H1 (cell line): ENCODE measurements at regions not wholly inside any gene's neighbourhood (a gene's known extent, or its start where the extent isn't known, plus 50 kb on each side); places are given as distances from the start of the nearest gene placed in this dataset.

Experiments used
- CTCF ChIA-PET: fragments of 300-600 bp; sonication (Branson Sonifier 250); formaldehyde crosslinking; loops from one replicate; lab custom pipeline; 2021; ENCODE audit not compliant: partially characterized antibody; lab: Charles Lee
- POLR2A ChIA-PET: fragments of 300-600 bp; sonication (Branson Sonifier 250); formaldehyde crosslinking; loops from one replicate; lab custom pipeline; 2021; ENCODE audit warnings: inconsistent platforms; ENCODE audit not compliant: partially characterized antibody; lab: Charles Lee
- DNase-seq, 2 experiments: peaks; one replicate each; pipeline versions ENCODE4 v3.0.0 to v3.0.0-alpha.2; 2010 to 2022; ENCODE audit warnings: low spot score in 2 of 2, low read depth in 1 of 2, mixed read lengths in 1 of 2
- FAIRE-seq: peaks from 2 replicates; lab custom pipeline; 2011; peaks lifted over from hg19 to GRCh38; lab: Jason Lieb, UNC
- H2AFZ ChIP-seq: 2 replicates; pipeline ENCODE4 v1.8.1; 2012; ENCODE audit warnings: low read length, inconsistent platforms
- H2AK5ac ChIP-seq: 2 replicates; pipeline ENCODE4 v1.6.1; 2013; ENCODE audit warnings: low read depth, low read length
- H2BK120ac ChIP-seq: replicated peaks from 2 replicates; pipeline ENCODE3; 2013; ENCODE audit warnings: low read depth, low read length, inconsistent platforms
- H2BK12ac ChIP-seq: 2 replicates; pipeline ENCODE4 v1.6.1; 2013; ENCODE audit warnings: low read depth, low read length
- H2BK15ac ChIP-seq: 2 replicates; pipeline ENCODE4 v1.6.1; 2013; ENCODE audit warnings: low read length
- H2BK20ac ChIP-seq: 2 replicates; pipeline ENCODE4 v1.6.1; 2013; ENCODE audit warnings: low read length
- H2BK5ac ChIP-seq: 2 replicates; pipeline ENCODE4 v1.6.1; 2013; ENCODE audit warnings: low read depth, low read length
- H3K14ac ChIP-seq: 2 replicates; pipeline ENCODE4 v1.6.1; 2013; ENCODE audit warnings: inconsistent platforms; ENCODE audit not compliant: insufficient read length
- H3K18ac ChIP-seq: 2 replicates; pipeline ENCODE4 v1.6.1; 2013; ENCODE audit warnings: low read length; ENCODE audit errors: extremely low read depth
- H3K23ac ChIP-seq: 2 replicates; pipeline ENCODE4 v1.6.1; 2013; ENCODE audit warnings: inconsistent platforms; ENCODE audit not compliant: insufficient read length
- H3K23me2 ChIP-seq: 2 replicates; pipeline ENCODE4 v1.6.1; 2013; ENCODE audit warnings: low read depth, low read length
- H3K27ac ChIP-seq: 2 replicates; pipeline ENCODE4 v1.6.1; 2011; ENCODE audit warnings: low read depth, low read length, inconsistent platforms
- H3K27me3 ChIP-seq, 4 experiments: replicated peaks in 1 of 4; 1 replicate in 1 of 4; 2 replicates in 3 of 4; pipeline versions ENCODE4 v1.6.1 to v1.8.1; 2011 to 2013; ENCODE audit warnings: low read length in 3 of 4, mild to moderate bottlenecking in 3 of 4, inconsistent platforms in 2 of 4, mixed read lengths in 2 of 4, moderate library complexity in 1 of 4; ENCODE audit not compliant: control insufficient read depth in 3 of 4, insufficient read depth in 3 of 4; ENCODE audit errors: extremely low read depth in 1 of 4
- H3K36me3 ChIP-seq, 4 experiments: 2 replicates each; pipeline versions ENCODE4 v1.6.1 to v1.8.1; 2011 to 2013; ENCODE audit warnings: mild to moderate bottlenecking in 4 of 4, low read length in 3 of 4, moderate library complexity in 2 of 4, control low read depth in 1 of 4, inconsistent platforms in 1 of 4; ENCODE audit not compliant: insufficient read depth in 4 of 4, control insufficient read depth in 2 of 4
- H3K4ac ChIP-seq: replicated peaks from 2 replicates; pipeline ENCODE3; 2013; ENCODE audit warnings: low read length, low read depth, mixed read lengths, inconsistent platforms; ENCODE audit not compliant: insufficient read length
- H3K4me1 ChIP-seq, 4 experiments: replicated peaks in 1 of 4; 1 replicate in 1 of 4; 2 replicates in 3 of 4; pipeline versions ENCODE4 v1.6.1 to v1.8.1; 2011 to 2013; ENCODE audit warnings: low read length in 3 of 4, inconsistent platforms in 2 of 4, mixed read lengths in 1 of 4; ENCODE audit not compliant: insufficient read depth in 4 of 4, control insufficient read depth in 3 of 4
- H3K4me2 ChIP-seq, 2 experiments: 2 replicates each; pipeline versions ENCODE4 v1.6.1 to v1.8.1; 2011 to 2013; ENCODE audit warnings: low read depth in 2 of 2, low read length in 2 of 2, control low read depth in 1 of 2, inconsistent platforms in 1 of 2, mild to moderate bottlenecking in 1 of 2; ENCODE audit not compliant: insufficient read depth in 1 of 2
- H3K4me3 ChIP-seq, 4 experiments: fragments of 200-600, 300-600 bp in 1 of 4; sonication (generic), shearing (Covaris generic), sonication (Bioruptor Twin) in 1 of 4; 2 replicates each; pipeline versions ENCODE4 v1.5.1 to v1.8.1; 2011 to 2016; ENCODE audit warnings: low read length in 4 of 4, low read depth in 3 of 4, control low read depth in 2 of 4, inconsistent platforms in 2 of 4, mild to moderate bottlenecking in 2 of 4, mixed read lengths in 1 of 4, moderate library complexity in 1 of 4; ENCODE audit not compliant: insufficient read depth in 2 of 4; ENCODE audit errors: extremely low read depth in 1 of 4
- H3K56ac ChIP-seq: replicated peaks from 2 replicates; pipeline ENCODE3; 2013; ENCODE audit warnings: low read depth, mild to moderate bottlenecking, mixed read lengths, low read length, inconsistent platforms; ENCODE audit not compliant: insufficient read length
- H3K79me1 ChIP-seq: 2 replicates; pipeline ENCODE4 v1.6.1; 2013; ENCODE audit warnings: low read depth, low read length, control low read depth
- H3K79me2 ChIP-seq, 2 experiments: 2 replicates each; pipeline versions ENCODE4 v1.6.1 to v1.8.1; 2012 to 2013; ENCODE audit warnings: low read length in 2 of 2, mild to moderate bottlenecking in 2 of 2, inconsistent platforms in 1 of 2; ENCODE audit not compliant: insufficient read depth in 2 of 2, control insufficient read depth in 1 of 2
- H3K9ac ChIP-seq, 4 experiments: replicated peaks in 1 of 4; 1 replicate in 1 of 4; 2 replicates in 3 of 4; pipeline versions ENCODE4 v1.6.1 to v1.8.1; 2011 to 2013; ENCODE audit warnings: low read depth in 3 of 4, low read length in 3 of 4, control low read depth in 2 of 4, mild to moderate bottlenecking in 2 of 4, moderate library complexity in 2 of 4, inconsistent platforms in 1 of 4; ENCODE audit errors: extremely low read depth in 1 of 4
- H3K9me3 ChIP-seq, 2 experiments: 2 replicates each; pipeline versions ENCODE4 v1.6.1 to v1.8.1; 2012 to 2013; ENCODE audit warnings: mild to moderate bottlenecking in 2 of 2, moderate library complexity in 2 of 2, control low read depth in 1 of 2, inconsistent platforms in 1 of 2, low read depth in 1 of 2, low read length in 1 of 2, mixed read lengths in 1 of 2; ENCODE audit not compliant: insufficient read depth in 2 of 2
- H4K20me1 ChIP-seq, 2 experiments: replicated peaks in 1 of 2; 2 replicates each; pipeline versions ENCODE3 to v1.8.1; 2011 to 2013; ENCODE audit warnings: inconsistent platforms in 2 of 2, low read length in 2 of 2, mild to moderate bottlenecking in 1 of 2; ENCODE audit not compliant: insufficient read depth in 2 of 2, control insufficient read depth in 1 of 2
- H4K5ac ChIP-seq: 2 replicates; pipeline ENCODE4 v1.6.1; 2013; ENCODE audit warnings: low read length, low read depth, mixed read lengths, inconsistent platforms; ENCODE audit not compliant: insufficient read length
- H4K8ac ChIP-seq: 2 replicates; pipeline ENCODE4 v1.8.0; 2013; ENCODE audit warnings: mild to moderate bottlenecking, moderate library complexity, low read length, inconsistent platforms; ENCODE audit not compliant: insufficient read depth; ENCODE audit errors: extremely low read depth
- H4K91ac ChIP-seq: replicated peaks from 2 replicates; pipeline ENCODE3; 2013; ENCODE audit warnings: low read length, mixed read lengths, inconsistent platforms; ENCODE audit not compliant: insufficient read length
- CBX5 ChIP-seq: fragments of 300-800, 300-1000 bp; sonication (generic); IDR thresholded peaks from 2 replicates; pipeline ENCODE4 v1.7.1; 2016; ENCODE audit warnings: antibody characterized with exemption, low read length, low read depth
- EP300 ChIP-seq, 2 experiments: IDR thresholded peaks; 1 replicate in 1 of 2; 2 replicates in 1 of 2; pipeline ENCODE4 v1.6.1; 2011 to 2012; ENCODE audit warnings: low read depth in 2 of 2, low read length in 2 of 2, mild to moderate bottlenecking in 2 of 2, borderline replicate concordance in 1 of 2, inconsistent platforms in 1 of 2, moderate library complexity in 1 of 2
- GABPA ChIP-seq: IDR thresholded peaks from 2 replicates; pipeline ENCODE4 v1.6.1; 2011; ENCODE audit warnings: mild to moderate bottlenecking, low read length, moderate library complexity, borderline replicate concordance; ENCODE audit not compliant: insufficient read depth
- HDAC2 ChIP-seq, 2 experiments: fragments of 300-600 bp in 1 of 2; sonication (generic) in 1 of 2; IDR thresholded peaks; 2 replicates each; pipeline ENCODE4 v1.6.1; 2011 to 2012; ENCODE audit warnings: low read depth in 2 of 2, low read length in 2 of 2, mild to moderate bottlenecking in 2 of 2, moderate library complexity in 2 of 2, borderline replicate concordance in 1 of 2, inconsistent platforms in 1 of 2
- KDM1A ChIP-seq: fragments of 200-600, 300-600 bp; sonication (generic); IDR thresholded peaks from 2 replicates; pipeline ENCODE4 v1.7.1; 2016; ENCODE audit warnings: mild to moderate bottlenecking, low read length, borderline replicate concordance
- PHF8 ChIP-seq: fragments of 200-600 bp; sonication (generic); conservative IDR thresholded peaks from 2 replicates; pipeline ENCODE4 v1.7.1; 2012; ENCODE audit warnings: low read depth, mild to moderate bottlenecking, inconsistent platforms, low read length, moderate library complexity
- RAD21 ChIP-seq, 2 experiments: IDR thresholded peaks in 1 of 2; conservative IDR thresholded peaks in 1 of 2; 2 replicates each; pipeline ENCODE4 v1.6.1; 2011; ENCODE audit warnings: low read depth in 2 of 2, low read length in 2 of 2, improper control_type of control experiment in 1 of 2, inconsistent platforms in 1 of 2, mild to moderate bottlenecking in 1 of 2, moderate library complexity in 1 of 2
- RBBP5 ChIP-seq: IDR thresholded peaks from 2 replicates; pipeline ENCODE4 v1.7.1; 2012; ENCODE audit warnings: low read depth, mild to moderate bottlenecking, inconsistent platforms, low read length, moderate library complexity, borderline replicate concordance
- RFX5 ChIP-seq: IDR thresholded peaks from 2 replicates; pipeline ENCODE4 v1.6.1; 2011; ENCODE audit warnings: low read depth, low read length, improper control_type of control experiment, borderline replicate concordance
- RNF2 ChIP-seq: fragments of 200-900, 300-1000 bp; sonication (generic); IDR thresholded peaks from 2 replicates; pipeline ENCODE4 v1.7.1; 2016; ENCODE audit warnings: borderline replicate concordance, low read depth, mild to moderate bottlenecking, antibody characterized with exemption, low read length; ENCODE audit not compliant: poor library complexity, severe bottlenecking; ENCODE audit errors: missing control alignments
- SP1 ChIP-seq: IDR thresholded peaks from 2 replicates; pipeline ENCODE4 v1.6.1; 2011; ENCODE audit warnings: low read depth, low read length
- WGBS, 2 experiments: shearing (Covaris generic) in 1 of 2; methylation state at CpG; one replicate each; pipeline versions ENCODE4 v1.1.6 to v1.1.7; 2013 to 2015; ENCODE audit warnings: low lambda C conversion rate in 2 of 2, mixed read lengths in 2 of 2, inconsistent platforms in 1 of 2, low coverage in 1 of 2, missing lambda C conversion rate in 1 of 2; ENCODE audit not compliant: insufficient replicate concordance in 2 of 2, insufficient coverage in 1 of 2, insufficient read length in 1 of 2; ENCODE audit errors: extremely low coverage in 1 of 2, missing lambda C conversion rate in 1 of 2; 5-methylcytosine and 5-hydroxymethylcytosine counted together

- 89% methylated on average over 4 of the region's 4 CpGs; no CpG with 5 or more reads in 1 of the 2 experiments for WGBS, 2 experiments
- CTCF ChIA-PET, result no interaction called here
- no peak overlapping the region for H3K4me3 ChIP-seq
- H3K23ac ChIP-seq, result no peak overlapping the region
- H3K4ac ChIP-seq, result no peak overlapping the region
- no peak overlapping the region for H4K91ac ChIP-seq
- no peak overlapping the region for H2BK120ac ChIP-seq
- H4K5ac ChIP-seq, result no peak overlapping the region
- no peak overlapping the region for H3K14ac ChIP-seq
- no peak overlapping the region for H2AFZ ChIP-seq
- H2BK20ac ChIP-seq, result no peak overlapping the region
- H2BK15ac ChIP-seq, result no peak overlapping the region
- no peak overlapping the region for H4K8ac ChIP-seq
- FAIRE-seq, result no peak
- no peaks in the 10 kb centered on the region for H3K27me3 ChIP-seq
- POLR2A ChIA-PET, result no interaction called here
- H2AK5ac ChIP-seq, result no peak overlapping the region
- H3K4me2 ChIP-seq, result no peak overlapping the region
- no peaks in the 10 kb centered on the region for H3K4me1 ChIP-seq
- no peak overlapping the region for H2BK12ac ChIP-seq
- no peaks in the 10 kb centered on the region for H3K79me2 ChIP-seq
- no peaks in the 10 kb centered on the region for H3K36me3 ChIP-seq
- no peaks in the 10 kb centered on the region for H3K9me3 ChIP-seq
- no peak overlapping the region for H2BK5ac ChIP-seq
- no peak for TF ChIP-seq RAD21 (IDR thresholded peaks at IDR 0.05 in 1 of 2, conservative IDR thresholded peaks at IDR 0.05 in 1 of 2; ENCODE audit: low read depth in 2 of 2, low read length in 2 of 2)
- no peak for TF ChIP-seq KDM1A
- no peak for TF ChIP-seq RFX5
- TF ChIP-seq PHF8, result no peak
- TF ChIP-seq SP1, result no peak
- TF ChIP-seq RNF2, result no peak
- TF ChIP-seq GABPA, result no peak
- TF ChIP-seq HDAC2 (IDR thresholded peaks at IDR 0.05; ENCODE audit: borderline replicate concordance in 1 of 2, low read depth in 2 of 2, low read length in 2 of 2), result no peak
- no peak for TF ChIP-seq RBBP5
- no peak for TF ChIP-seq EP300 (IDR thresholded peaks at IDR 0.05; ENCODE audit: borderline replicate concordance in 1 of 2, low read depth in 2 of 2, low read length in 2 of 2)
- TF ChIP-seq CBX5, result no peak
- H3K56ac ChIP-seq, result no peak overlapping the region
- no peak for DNase-seq
- H3K9ac ChIP-seq, result no peak overlapping the region
- no peaks in the 10 kb centered on the region for H3K23me2 ChIP-seq
- no peak overlapping the region for H3K27ac ChIP-seq
- no peaks in the 10 kb centered on the region for H4K20me1 ChIP-seq
- no peaks in the 10 kb centered on the region for H3K79me1 ChIP-seq
- no peak overlapping the region for H3K18ac ChIP-seq
Measured at GRCh38 chr4:27928761-27929540, 1068.3 kb downstream of the STIM2 start.
